ENCODE measurements at regions not wholly inside any gene's neighbourhood (a gene's known extent, or its start where the extent isn't known, plus 50 kb on each side); places are given as distances from the start of the nearest gene placed in this dataset.
"Not testable (repeated sequence)": the region's sequence is repeated elsewhere in the genome, so short reads cannot be mapped to it uniquely, and the experiment has no call there.

DNA sequence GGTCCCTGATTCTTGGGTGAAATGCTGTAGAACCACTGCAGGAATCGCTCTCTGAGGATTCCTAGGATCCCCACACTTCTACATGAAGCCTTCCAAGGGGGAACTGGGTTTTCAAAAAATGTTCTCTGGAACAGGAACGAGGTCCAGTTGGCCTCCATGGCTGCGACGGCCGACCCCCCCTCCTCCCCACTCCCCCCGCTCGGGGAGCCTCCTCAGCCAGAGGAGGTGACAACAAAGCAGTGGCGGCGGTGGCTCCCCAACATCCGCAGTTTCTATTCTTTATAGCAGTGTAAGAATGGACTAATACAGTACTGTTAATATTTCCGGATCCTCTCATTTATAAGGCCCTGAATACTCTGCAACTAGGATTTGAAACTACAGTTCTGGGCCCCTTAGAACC lies 84.0 kb upstream of the PLAAT1 start:
- Mint-ChIP-seq H3K4me3 (no peak overlapping the region), H3K36me3 (ENCODE audit: low read depth) (no peaks in the 10 kb centered on the region), H3K9me3 (no peaks in the 10 kb centered on the region), H3K27ac (no peak overlapping the region), H3K27me3 (ENCODE audit: low read depth) (no peaks in the 10 kb centered on the region), H3K4me1 (no peaks in the 10 kb centered on the region)
- TF ChIP-seq, protein P1, sequence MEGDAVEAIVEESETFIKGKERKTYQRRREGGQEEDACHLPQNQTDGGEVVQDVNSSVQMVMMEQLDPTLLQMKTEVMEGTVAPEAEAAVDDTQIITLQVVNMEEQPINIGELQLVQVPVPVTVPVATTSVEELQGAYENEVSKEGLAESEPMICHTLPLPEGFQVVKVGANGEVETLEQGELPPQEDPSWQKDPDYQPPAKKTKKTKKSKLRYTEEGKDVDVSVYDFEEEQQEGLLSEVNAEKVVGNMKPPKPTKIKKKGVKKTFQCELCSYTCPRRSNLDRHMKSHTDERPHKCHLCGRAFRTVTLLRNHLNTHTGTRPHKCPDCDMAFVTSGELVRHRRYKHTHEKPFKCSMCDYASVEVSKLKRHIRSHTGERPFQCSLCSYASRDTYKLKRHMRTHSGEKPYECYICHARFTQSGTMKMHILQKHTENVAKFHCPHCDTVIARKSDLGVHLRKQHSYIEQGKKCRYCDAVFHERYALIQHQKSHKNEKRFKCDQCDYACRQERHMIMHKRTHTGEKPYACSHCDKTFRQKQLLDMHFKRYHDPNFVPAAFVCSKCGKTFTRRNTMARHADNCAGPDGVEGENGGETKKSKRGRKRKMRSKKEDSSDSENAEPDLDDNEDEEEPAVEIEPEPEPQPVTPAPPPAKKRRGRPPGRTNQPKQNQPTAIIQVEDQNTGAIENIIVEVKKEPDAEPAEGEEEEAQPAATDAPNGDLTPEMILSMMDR (IDR thresholded peaks at IDR 0.05; ENCODE audit: unreplicated experiment in 3 of 3): no peak

DNA sequence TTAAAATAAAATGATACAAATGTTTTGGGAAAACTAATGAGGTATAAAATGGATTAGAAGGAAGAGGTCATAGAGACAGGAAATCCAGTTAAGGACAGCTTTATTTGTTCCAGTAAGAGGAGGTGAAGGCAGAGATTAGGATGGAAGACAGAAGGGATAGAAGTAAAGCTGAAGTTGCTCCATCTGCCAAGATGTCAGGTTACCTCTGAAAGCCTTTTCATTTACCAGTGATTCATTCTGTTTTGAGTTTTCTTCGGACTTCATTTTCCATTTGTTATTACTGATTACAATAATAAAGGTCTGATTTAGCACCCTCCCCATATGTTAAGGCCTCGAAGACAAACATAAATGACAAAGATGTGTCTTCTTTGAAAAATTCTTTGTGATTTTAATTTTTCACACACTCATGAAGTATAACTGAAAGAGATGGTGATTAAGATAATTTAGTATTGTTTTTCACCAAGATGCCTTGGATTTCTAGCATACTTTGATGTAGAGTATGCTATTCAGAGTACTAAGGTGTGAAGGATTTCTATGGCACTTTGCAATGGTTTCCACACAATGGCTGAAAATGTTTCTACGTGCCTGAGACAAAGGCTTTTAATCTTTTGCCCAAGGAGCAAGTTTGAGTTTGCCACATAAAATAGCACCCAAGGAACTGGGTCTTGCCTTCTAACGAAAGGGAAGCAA lies 75.4 kb upstream of the PLAAT1 start:
- Mint-ChIP-seq H3K4me3 (no peak overlapping the region), H3K27ac (no peak overlapping the region), H3K36me3 (ENCODE audit: low read depth) (no peaks in the 10 kb centered on the region), H3K27me3 (ENCODE audit: low read depth) (no peaks in the 10 kb centered on the region), H3K9me3 (no peaks in the 10 kb centered on the region), H3K4me1 (no peaks in the 10 kb centered on the region)
- TF ChIP-seq, protein P1 (IDR thresholded peaks at IDR 0.05; ENCODE audit: unreplicated experiment in 3 of 3): no peak

GRCh38 chr3:193168931-193169330 lies 72.1 kb upstream of the PLAAT1 start:
- TF ChIP-seq, protein P1 (IDR thresholded peaks at IDR 0.05; ENCODE audit: unreplicated experiment in 3 of 3): no peak
- Mint-ChIP-seq H3K36me3 (ENCODE audit: low read depth) (no peaks in the 10 kb centered on the region), H3K4me1 (no peaks in the 10 kb centered on the region), H3K27ac (no peak overlapping the region), H3K9me3 (no peaks in the 10 kb centered on the region), H3K4me3 (no peak overlapping the region), H3K27me3 (ENCODE audit: low read depth) (no peaks in the 10 kb centered on the region)

DNA sequence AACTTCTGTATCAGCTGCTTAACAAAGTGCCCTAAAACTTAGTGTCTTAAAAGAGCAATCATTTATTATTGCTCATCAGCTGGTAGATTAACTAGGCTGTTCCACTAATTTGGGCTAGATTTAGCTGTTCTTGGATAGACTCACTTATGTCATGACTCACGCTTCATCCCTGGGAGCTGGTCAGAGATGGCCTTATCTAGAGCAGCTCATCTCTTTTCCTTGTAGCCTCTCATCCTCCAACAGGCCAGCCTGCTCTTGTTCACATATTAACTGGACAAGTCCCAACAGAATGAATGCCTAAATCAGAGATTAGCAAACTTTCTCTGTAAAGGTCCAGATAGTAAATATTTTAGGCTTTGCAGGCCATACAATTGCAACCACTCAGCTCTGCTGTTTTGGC lies 66.9 kb upstream of the PLAAT1 start:
- Mint-ChIP-seq H3K9me3 (no peaks in the 10 kb centered on the region), H3K27me3 (ENCODE audit: low read depth) (peaks cover 4% of the 10 kb centered on the region), H3K4me3 (no peak overlapping the region), H3K27ac (no peak overlapping the region), H3K36me3 (ENCODE audit: low read depth) (no peaks in the 10 kb centered on the region), H3K4me1 (no peaks in the 10 kb centered on the region)
- TF ChIP-seq, protein P1 (IDR thresholded peaks at IDR 0.05; ENCODE audit: unreplicated experiment in 3 of 3): no peak

DNA sequence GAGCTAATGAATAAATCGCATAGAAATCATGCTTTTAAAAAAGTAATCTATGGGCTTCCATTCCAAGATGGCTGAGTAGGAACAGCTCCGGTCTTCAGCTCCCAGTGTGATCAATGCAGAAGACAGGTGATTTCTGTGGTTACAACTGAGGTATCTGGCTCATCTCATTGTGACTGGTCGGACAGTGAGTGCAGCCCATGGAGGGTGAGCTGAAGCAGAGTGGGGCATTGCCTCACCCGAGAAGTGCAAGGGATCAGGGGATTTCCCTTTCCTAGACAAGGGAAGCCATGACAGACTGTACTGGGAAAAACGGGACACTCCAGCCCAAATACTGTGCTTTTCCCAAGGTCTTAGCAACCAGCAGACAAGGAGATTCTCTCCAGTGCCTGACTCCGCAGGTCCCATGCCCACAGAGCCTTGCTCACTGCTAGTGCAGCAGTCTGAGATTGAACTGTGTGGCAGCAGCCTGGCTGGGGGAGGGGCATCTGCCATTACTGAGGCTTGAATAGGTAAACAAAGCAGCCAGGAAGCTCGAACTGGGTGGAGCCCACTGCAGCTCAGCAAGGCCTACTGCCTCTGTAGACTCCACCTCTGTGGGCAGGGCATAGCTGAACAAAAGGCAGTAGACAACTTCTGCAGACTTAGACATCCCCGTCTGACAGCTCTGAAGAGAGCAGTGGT lies 61.5 kb upstream of the PLAAT1 start:
- H3K27me3 Mint-ChIP-seq (ENCODE audit: low read depth); H3K4me1 Mint-ChIP-seq; H3K4me3 Mint-ChIP-seq; H3K27ac Mint-ChIP-seq; H3K36me3 Mint-ChIP-seq (ENCODE audit: low read depth): not testable (repeated sequence)
- peaks cover 18% of the 10 kb centered on the region for H3K9me3 Mint-ChIP-seq

DNA sequence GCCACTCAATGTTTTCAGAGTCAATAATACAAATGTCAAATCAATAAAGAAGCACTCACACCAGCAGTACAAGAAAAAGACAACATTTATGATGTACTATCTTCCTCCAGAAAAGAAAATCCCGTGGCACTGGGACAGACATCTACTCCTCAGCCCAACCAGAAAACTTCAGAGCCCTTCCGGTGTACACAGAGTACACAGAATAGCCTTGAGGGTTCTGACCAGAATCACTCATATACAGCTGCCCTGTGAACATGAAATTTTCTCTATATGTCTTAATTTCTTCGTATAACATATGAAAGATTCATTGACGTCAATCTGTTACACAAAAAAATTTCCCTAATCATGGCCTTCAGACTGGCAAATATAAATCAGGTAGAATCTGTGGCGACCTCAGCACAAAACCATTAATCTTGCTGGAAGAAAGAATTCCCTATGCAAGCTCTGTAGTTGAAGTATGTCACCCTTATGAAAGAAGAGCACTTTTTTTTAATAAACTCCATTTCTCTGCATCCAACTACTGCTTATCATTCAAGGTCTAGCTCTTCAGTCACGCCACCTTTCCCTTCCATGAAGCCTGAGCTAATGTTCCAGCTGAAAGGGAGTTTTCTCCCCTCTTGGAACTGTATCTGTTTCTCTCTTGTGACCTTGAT lies 53.8 kb upstream of the PLAAT1 start:
- H3K27me3 Mint-ChIP-seq (ENCODE audit: low read depth): no peaks in the 10 kb centered on the region
- H3K9me3 Mint-ChIP-seq: peaks cover 12% of the 10 kb centered on the region
- H3K27ac Mint-ChIP-seq: no peak overlapping the region
- TF ChIP-seq, protein P1 (IDR thresholded peaks at IDR 0.05; ENCODE audit: unreplicated experiment in 3 of 3): no peak
- H3K4me3 Mint-ChIP-seq: no peak overlapping the region
- H3K36me3 Mint-ChIP-seq (ENCODE audit: low read depth): no peaks in the 10 kb centered on the region
- H3K4me1 Mint-ChIP-seq: no peaks in the 10 kb centered on the region
